Vagina (tissue), 2 donors: ENCODE measurements at regions not wholly inside any gene's neighbourhood (a gene's known extent, or its start where the extent isn't known, plus 50 kb on each side); places are given as distances from the start of the nearest gene placed in this dataset.

Experiments used
- POLR2A ChIP-seq, 2 donors: fragments of 450-650 bp; IDR thresholded peaks; one replicate each; pipeline ENCODE4 v1.6.1; 2017; ENCODE audit warnings: antibody characterized with exemption in 2 of 2, mild to moderate bottlenecking in 2 of 2, moderate library complexity in 2 of 2
- POLR2AphosphoS5 ChIP-seq, 2 donors: sonication (generic); formaldehyde crosslinking; IDR thresholded peaks; one replicate each; pipeline ENCODE4 v1.9.0; 2017; ENCODE audit warnings: antibody characterized with exemption in 2 of 2, mild to moderate bottlenecking in 2 of 2, low read depth in 1 of 2; ENCODE audit not compliant: insufficient read depth in 1 of 2

GRCh38 chr1:98017184-98017583, 96.3 kb upstream of the DPYD start:
- TF ChIP-seq POLR2AphosphoS5 (IDR thresholded peaks at IDR 0.05; ENCODE audit: insufficient read depth in 1 of 2, low read depth in 1 of 2): no peak
- no peak for TF ChIP-seq POLR2A (IDR thresholded peaks at IDR 0.05)
